Ascending aorta (tissue), 2 donors: ENCODE measurements at regions not wholly inside any gene's neighbourhood (a gene's known extent, or its start where the extent isn't known, plus 50 kb on each side); places are given as distances from the start of the nearest gene placed in this dataset.

Source experiments
- DNase-seq, 2 donors: peaks; one replicate each; pipeline ENCODE4 v3.0.0-alpha.2; 2019; ENCODE audit warnings: low spot score in 2 of 2
- H3K27ac ChIP-seq, 2 donors: fragments of 200-600 bp; sonication (generic); one replicate each; pipeline ENCODE4 v1.5.1; 2016 to 2017; ENCODE audit warnings: mild to moderate bottlenecking in 1 of 2
- H3K27me3 ChIP-seq: fragments of 200-600 bp; sonication (generic); one replicate; pipeline ENCODE4 v1.5.1; 2017
- H3K36me3 ChIP-seq, 2 donors: fragments of 200-600 bp; sonication (generic); one replicate each; pipeline ENCODE4 v1.5.1; 2016
- H3K4me1 ChIP-seq, 2 donors: fragments of 200-600 bp; sonication (generic); one replicate each; pipeline ENCODE4 v1.5.1; 2016 to 2017; ENCODE audit warnings: mild to moderate bottlenecking in 1 of 2
- H3K4me3 ChIP-seq, 2 donors: fragments of 200-600 bp; sonication (generic); one replicate each; pipeline ENCODE4 v1.5.1; 2016 to 2017; ENCODE audit warnings: mild to moderate bottlenecking in 1 of 2
- H3K9me3 ChIP-seq, 2 donors: fragments of 200-600 bp; sonication (generic); one replicate each; pipeline ENCODE4 v1.5.1; 2016
- CTCF ChIP-seq, 3 experiments: fragments of 200-600 bp in 2 of 3; fragments of 450-650 bp in 1 of 3; sonication (generic) in 2 of 3; IDR thresholded peaks; one replicate each; pipeline ENCODE4 v1.5.1; 2016 to 2019; ENCODE audit warnings: antibody characterized with exemption in 3 of 3, mild to moderate bottlenecking in 1 of 3, moderate library complexity in 1 of 3
- intact Hi-C: fragments of 100-400 bp; cut with DNase I; formaldehyde crosslinking; loops from one replicate; pipeline ENCODE4 v1.15.1; 2023

GRCh38 chr5:91690921-91691320, 307.8 kb upstream of the ARRDC3 start:
- no peaks in the 10 kb centered on the region for H3K27me3 ChIP-seq
- intact Hi-C loops = no loop called here
- no peak overlapping the region for H3K27ac ChIP-seq
- TF ChIP-seq CTCF (IDR thresholded peaks at IDR 0.05) = no peak
- no peak for DNase-seq
- H3K4me1 ChIP-seq = no peaks in the 10 kb centered on the region
- no peaks in the 10 kb centered on the region for H3K36me3 ChIP-seq
- no peak overlapping the region for H3K4me3 ChIP-seq
- no peaks in the 10 kb centered on the region for H3K9me3 ChIP-seq

- no peaks in the 10 kb centered on the region for H3K27me3 ChIP-seq
- H3K4me3 ChIP-seq = no peak overlapping the region
- no peaks in the 10 kb centered on the region for H3K9me3 ChIP-seq
- H3K4me1 ChIP-seq = no peaks in the 10 kb centered on the region
- intact Hi-C loops = no loop called here
- no peak overlapping the region for H3K27ac ChIP-seq
- no peak for DNase-seq
- no peaks in the 10 kb centered on the region for H3K36me3 ChIP-seq
- no peak for TF ChIP-seq CTCF (IDR thresholded peaks at IDR 0.05)
Observed at GRCh38 chr5:91687430-91687829, 304.3 kb upstream of the ARRDC3 start.

GRCh38 chr5:91684625-91685024, 301.5 kb upstream of the ARRDC3 start:
- H3K9me3 ChIP-seq = no peaks in the 10 kb centered on the region
- no peaks in the 10 kb centered on the region for H3K27me3 ChIP-seq
- no peak overlapping the region for H3K4me3 ChIP-seq
- intact Hi-C loops = no loop called here
- no peak overlapping the region for H3K27ac ChIP-seq
- no peaks in the 10 kb centered on the region for H3K36me3 ChIP-seq
- no peak for DNase-seq
- no peaks in the 10 kb centered on the region for H3K4me1 ChIP-seq
- no peak for TF ChIP-seq CTCF (IDR thresholded peaks at IDR 0.05)

- TF ChIP-seq CTCF (IDR thresholded peaks at IDR 0.05) = no peak
- Histone ChIP-seq H3K36me3 (no peaks in the 10 kb centered on the region), H3K4me3 (no peak overlapping the region), H3K9me3 (no peaks in the 10 kb centered on the region), H3K4me1 (no peaks in the 10 kb centered on the region), H3K27ac (no peak overlapping the region), H3K27me3 (no peaks in the 10 kb centered on the region)
- intact Hi-C loops = no loop called here
- DNase-seq = no peak
Observed at GRCh38 chr5:91670563-91670962, 287.4 kb upstream of the ARRDC3 start.

GRCh38 chr5:91670122-91670521, 287.0 kb upstream of the ARRDC3 start:
- no peaks in the 10 kb centered on the region for H3K27me3 ChIP-seq

More at GRCh38 chr5:91670122-91670521, 287.0 kb upstream of the ARRDC3 start:
- intact Hi-C loops = no loop called here
- Histone ChIP-seq H3K4me1 (no peaks in the 10 kb centered on the region), H3K4me3 (no peak overlapping the region), H3K36me3 (no peaks in the 10 kb centered on the region), H3K9me3 (no peaks in the 10 kb centered on the region), H3K27ac (no peak overlapping the region)
- no peak for DNase-seq
- no peak for TF ChIP-seq CTCF (IDR thresholded peaks at IDR 0.05)
